AG04449 (cell line): ENCODE measurements at regions not wholly inside any gene's neighbourhood (a gene's known extent, or its start where the extent isn't known, plus 50 kb on each side); places are given as distances from the start of the nearest gene placed in this dataset.
A peak's percentile ranks its signal among the peaks of the same experiment; 100 is the strongest.

Experiments
- CTCF ChIA-PET: fragments of 350-600 bp; formaldehyde crosslinking; extraction: SDS; loops from one replicate; lab custom pipeline; 2021; ENCODE audit warnings: antibody characterized with exemption; lab: Yijun Ruan, JAX
- POLR2A ChIA-PET: fragments of 400-600, 350-600 bp; formaldehyde crosslinking; extraction: SDS; loops from one replicate; lab custom pipeline; 2020; ENCODE audit warnings: antibody characterized with exemption, inconsistent platforms; lab: Yijun Ruan, JAX
- DNase-seq: peaks from one replicate; pipeline ENCODE4 v3.0.0-alpha.2; 2010; ENCODE audit warnings: low read depth, low spot score
- H3K4me3 ChIP-seq: 2 replicates; pipeline ENCODE4 v1.5.1; 2011; ENCODE audit warnings: low read depth, mild to moderate bottlenecking, control low read depth, low read length
- TF ChIP-seq, protein P1 (sequence below): IDR thresholded peaks from one replicate; pipeline ENCODE4 v1.5.1; 2011; ENCODE audit warnings: mild to moderate bottlenecking, moderate library complexity, low read length, control low read depth, inconsistent platforms; ENCODE audit not compliant: insufficient read depth; ENCODE audit errors: missing control alignments

DNA sequence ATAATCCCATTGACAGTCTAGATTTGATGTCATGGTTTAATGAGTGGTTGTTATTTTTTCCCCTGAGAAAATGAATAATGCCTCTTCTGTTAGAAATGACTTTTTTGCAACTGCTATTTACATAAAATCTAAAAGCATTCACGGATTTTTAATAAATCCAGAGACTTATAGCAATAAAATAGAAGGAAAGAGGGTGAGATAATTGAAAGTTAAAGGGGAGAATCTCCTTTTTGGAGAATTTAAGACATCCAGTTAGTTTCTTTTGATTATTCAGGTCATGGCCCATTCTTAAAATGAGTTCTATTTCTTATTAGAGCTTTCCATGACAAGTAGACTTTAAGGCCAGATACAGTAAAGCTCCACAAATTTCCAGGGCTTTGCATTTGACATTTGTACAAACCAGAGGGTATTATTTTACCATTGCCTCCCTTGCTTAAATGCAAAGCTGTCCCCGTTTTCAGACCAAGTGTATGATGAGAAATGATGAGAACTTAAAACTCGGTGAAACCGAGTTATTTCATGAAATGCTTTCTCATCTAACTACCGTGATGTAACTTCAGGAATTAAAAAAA lies 789.0 kb upstream of the SOX9 start:
- TF ChIP-seq, protein P1, sequence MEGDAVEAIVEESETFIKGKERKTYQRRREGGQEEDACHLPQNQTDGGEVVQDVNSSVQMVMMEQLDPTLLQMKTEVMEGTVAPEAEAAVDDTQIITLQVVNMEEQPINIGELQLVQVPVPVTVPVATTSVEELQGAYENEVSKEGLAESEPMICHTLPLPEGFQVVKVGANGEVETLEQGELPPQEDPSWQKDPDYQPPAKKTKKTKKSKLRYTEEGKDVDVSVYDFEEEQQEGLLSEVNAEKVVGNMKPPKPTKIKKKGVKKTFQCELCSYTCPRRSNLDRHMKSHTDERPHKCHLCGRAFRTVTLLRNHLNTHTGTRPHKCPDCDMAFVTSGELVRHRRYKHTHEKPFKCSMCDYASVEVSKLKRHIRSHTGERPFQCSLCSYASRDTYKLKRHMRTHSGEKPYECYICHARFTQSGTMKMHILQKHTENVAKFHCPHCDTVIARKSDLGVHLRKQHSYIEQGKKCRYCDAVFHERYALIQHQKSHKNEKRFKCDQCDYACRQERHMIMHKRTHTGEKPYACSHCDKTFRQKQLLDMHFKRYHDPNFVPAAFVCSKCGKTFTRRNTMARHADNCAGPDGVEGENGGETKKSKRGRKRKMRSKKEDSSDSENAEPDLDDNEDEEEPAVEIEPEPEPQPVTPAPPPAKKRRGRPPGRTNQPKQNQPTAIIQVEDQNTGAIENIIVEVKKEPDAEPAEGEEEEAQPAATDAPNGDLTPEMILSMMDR = no peak
- POLR2A ChIA-PET = no interaction called here

DNA sequence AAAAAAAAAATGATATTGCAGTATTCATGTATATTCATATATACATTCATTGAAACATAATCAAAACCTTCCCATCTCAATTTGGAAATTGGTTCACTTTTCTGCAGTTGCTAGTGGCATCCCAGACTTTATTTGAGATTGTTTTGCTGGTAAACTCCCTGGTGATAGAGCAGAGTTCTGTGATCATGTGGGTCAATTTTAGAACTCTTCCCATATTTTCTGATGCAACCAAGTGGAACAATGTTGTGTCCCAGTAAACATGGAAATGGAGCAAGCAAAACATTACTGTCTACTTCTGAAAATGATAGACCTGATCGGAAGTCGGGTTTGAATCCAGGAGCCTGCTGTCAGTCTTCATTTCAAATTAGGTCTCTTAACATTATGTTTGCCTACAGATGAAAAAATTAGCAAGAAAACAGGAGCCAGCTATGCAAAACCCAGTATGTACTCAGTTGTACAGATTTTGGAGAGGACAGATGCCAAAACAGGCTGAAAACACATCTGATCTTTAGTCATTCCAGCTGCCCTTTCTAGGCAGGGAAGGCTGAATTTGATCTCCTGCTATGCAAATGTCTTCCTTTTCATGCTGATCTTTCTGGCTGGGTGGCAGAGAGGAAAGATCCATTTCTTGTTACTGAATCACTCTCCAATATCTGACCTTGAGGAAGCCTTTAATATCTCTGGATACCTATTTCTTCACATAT lies 786.6 kb upstream of the SOX9 start:
- DNase-seq = no peak
- ChIA-PET POLR2A (no interaction called here), CTCF (no interaction called here)
- no peak overlapping the region for H3K4me3 ChIP-seq
- TF ChIP-seq, protein P1 = no peak

More for the DNA sequence above, 789.0 kb upstream of the SOX9 start:
- no peak overlapping the region for H3K4me3 ChIP-seq
- no peak for DNase-seq
- CTCF ChIA-PET = interaction anchor here (1.0 kb wide), 1 partner anchor 131 kb away, joined by 3 read pairs; no protein-coding TSS in a partner anchor

DNA sequence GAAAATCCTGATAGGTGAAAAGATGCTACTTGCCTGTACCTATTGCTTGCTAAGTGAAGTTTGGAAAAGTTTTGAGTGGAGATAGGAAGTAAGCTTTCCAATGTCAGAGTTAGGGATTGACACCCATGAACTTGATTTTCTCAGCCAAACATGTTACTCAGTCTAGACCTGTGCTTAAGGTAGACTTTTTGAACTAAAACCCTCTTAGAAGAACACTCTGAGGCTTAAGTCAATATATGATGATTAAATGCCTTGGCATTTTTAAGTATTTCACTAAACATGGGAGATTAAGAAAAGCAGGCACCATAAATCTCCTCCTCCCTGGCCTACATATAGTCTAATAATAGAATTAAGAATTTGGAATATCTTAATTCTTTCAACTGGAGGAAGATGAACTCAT lies 785.6 kb upstream of the SOX9 start:
- CTCF ChIA-PET = no interaction called here
- no peak for DNase-seq

DNA sequence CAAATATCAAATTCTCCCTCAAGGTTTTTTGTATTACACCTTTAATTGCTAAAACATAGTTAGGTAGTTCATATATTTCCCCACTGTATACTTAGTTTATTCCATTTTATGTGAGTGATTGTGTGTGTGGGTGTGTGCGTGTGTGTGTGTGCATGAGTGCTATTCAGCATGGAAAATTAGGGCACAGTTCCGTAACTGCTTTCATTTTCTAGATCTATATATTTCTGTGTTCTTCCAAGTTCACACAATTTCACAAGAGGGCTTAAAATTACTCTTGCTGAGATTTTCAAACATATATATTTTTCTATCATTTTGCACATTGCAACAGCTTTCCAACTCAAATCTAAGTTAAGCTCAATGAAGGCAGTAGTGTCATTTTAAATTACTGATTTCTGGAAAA lies 782.9 kb upstream of the SOX9 start:
- CTCF ChIA-PET = interaction anchor here (1.9 kb wide), 1 partner anchor 123 kb away, joined by 4 read pairs; no protein-coding TSS in a partner anchor
- DNase-seq = no peak
- TF ChIP-seq, protein P1 = no peak
- POLR2A ChIA-PET = no interaction called here
- no peak overlapping the region for H3K4me3 ChIP-seq

More for the DNA sequence above, 785.6 kb upstream of the SOX9 start:
- POLR2A ChIA-PET = no interaction called here
- TF ChIP-seq, protein P1 = no peak
- H3K4me3 ChIP-seq = no peak overlapping the region

DNA sequence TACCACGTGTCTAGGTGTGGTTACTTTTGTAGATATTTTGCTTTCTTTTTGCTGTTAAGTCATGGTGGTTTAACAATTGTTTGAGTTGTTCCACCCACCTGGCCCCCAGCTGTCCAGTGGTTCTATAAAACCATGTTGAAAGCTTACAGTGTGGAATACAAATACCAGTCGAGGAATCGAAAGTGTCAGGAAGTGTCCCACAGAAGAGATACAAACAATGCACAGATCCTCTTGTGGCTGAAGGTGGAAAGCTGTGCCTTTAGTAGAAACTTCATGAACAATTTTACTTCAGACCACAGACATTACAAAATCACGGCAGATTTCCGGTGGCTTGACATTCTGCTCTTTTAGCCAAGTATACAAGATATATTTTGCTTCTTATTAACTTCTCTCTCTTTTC lies 782.4 kb upstream of the SOX9 start:
- DNase-seq = no peak
- ChIA-PET POLR2A (no interaction called here), CTCF (interaction anchor here (1.9 kb wide), 1 partner anchor 122 kb away, joined by 4 read pairs; no protein-coding TSS in a partner anchor)
- TF ChIP-seq, protein P1 = no peak
- peak overlapping the region; percentile 32 for H3K4me3 ChIP-seq

DNA sequence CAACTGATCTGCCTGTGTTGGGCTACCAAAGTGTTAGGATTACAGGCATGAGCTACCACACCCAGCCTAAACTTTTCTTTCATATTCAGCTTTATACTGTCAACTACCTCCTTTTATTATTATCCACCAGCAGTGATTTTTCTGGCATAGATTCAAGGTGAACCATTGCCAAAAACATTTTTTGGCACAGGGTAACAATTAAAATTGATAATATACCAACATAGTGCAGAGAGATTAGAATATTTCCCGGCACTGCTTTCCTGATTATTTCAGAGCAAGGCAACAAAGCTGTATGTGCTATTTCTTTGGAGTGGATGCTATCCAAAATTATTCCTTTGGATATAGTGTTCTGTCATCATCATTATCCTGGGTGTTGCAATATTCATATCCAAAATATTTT lies 781.6 kb upstream of the SOX9 start:
- CTCF ChIA-PET = interaction anchor here (1.9 kb wide), 1 partner anchor 122 kb away, joined by 4 read pairs; no protein-coding TSS in a partner anchor
- no peak for DNase-seq
- TF ChIP-seq, protein P1 = no peak
- no peak overlapping the region for H3K4me3 ChIP-seq
- POLR2A ChIA-PET = interaction anchor here (0.6 kb wide), 1 partner anchor 164 kb away, joined by 3 read pairs; no protein-coding TSS in a partner anchor
